HFFc6 (cell line): ENCODE measurements at regions not wholly inside any gene's neighbourhood (a gene's known extent, or its start where the extent isn't known, plus 50 kb on each side); places are given as distances from the start of the nearest gene placed in this dataset.
"Not testable (repeated sequence)": the region's sequence is repeated elsewhere in the genome, so short reads cannot be mapped to it uniquely, and the experiment has no call there.

Experiments
- DNase-seq: peaks from one replicate; pipeline ENCODE4 v3.0.0-alpha.2; 2018
- H3K27ac Mint-ChIP-seq: 2 replicates; pipeline ENCODE4 v1.8.0; 2020; ENCODE audit warnings: mild to moderate bottlenecking, mixed read lengths
- H3K27me3 Mint-ChIP-seq: 2 replicates; pipeline ENCODE4 v1.8.0; 2021; ENCODE audit warnings: mild to moderate bottlenecking, moderate library complexity, mixed read lengths; ENCODE audit not compliant: insufficient read depth
- H3K36me3 Mint-ChIP-seq: 2 replicates; pipeline ENCODE4 v1.8.0; 2021; ENCODE audit warnings: low read depth, mixed read lengths
- H3K4me1 Mint-ChIP-seq: 2 replicates; pipeline ENCODE4 v1.8.0; 2020; ENCODE audit warnings: low read depth, mixed read lengths
- H3K4me3 Mint-ChIP-seq: 2 replicates; pipeline ENCODE4 v1.8.0; 2020; ENCODE audit warnings: mild to moderate bottlenecking, moderate library complexity, mixed read lengths
- H3K9me3 Mint-ChIP-seq: 2 replicates; pipeline ENCODE4 v1.8.0; 2020; ENCODE audit warnings: mild to moderate bottlenecking, mixed read lengths
- CTCF ChIP-seq: fragments of 200-600 bp; sonication (generic); IDR thresholded peaks from 2 replicates; pipeline ENCODE4 v1.5.0; 2021; ENCODE audit warnings: antibody characterized with exemption, mild to moderate bottlenecking

GRCh38 chr19:21611659-21612402 is 106.4 kb downstream of the ZNF429 start:
- H3K9me3 Mint-ChIP-seq, result peaks cover 17% of the 10 kb centered on the region
- peaks cover 5% of the 10 kb centered on the region; the same call in 1 of the 2 replicates for H3K36me3 Mint-ChIP-seq
- H3K27ac Mint-ChIP-seq, result no peak overlapping the region
- peaks cover 2% of the 10 kb centered on the region; the same call in 1 of the 2 replicates for H3K27me3 Mint-ChIP-seq
- DNase-seq, result no peak
- H3K4me3 Mint-ChIP-seq, result no peak overlapping the region
- no peaks in the 10 kb centered on the region for H3K4me1 Mint-ChIP-seq
- TF ChIP-seq CTCF, result no peak

GRCh38 chr19:21610787-21611186 is 105.4 kb downstream of the ZNF429 start:
- H3K27me3 Mint-ChIP-seq, result peaks cover 2% of the 10 kb centered on the region
- no peak for DNase-seq
- H3K4me1 Mint-ChIP-seq, result no peaks in the 10 kb centered on the region
- no peak overlapping the region for H3K4me3 Mint-ChIP-seq
- H3K9me3 Mint-ChIP-seq, result peaks cover 17% of the 10 kb centered on the region
- no peak overlapping the region for H3K27ac Mint-ChIP-seq
- H3K36me3 Mint-ChIP-seq, result peaks cover 5% of the 10 kb centered on the region; the same call in 1 of the 2 replicates
- TF ChIP-seq CTCF, result no peak

GRCh38 chr19:21610341-21610740 is 104.9 kb downstream of the ZNF429 start:
- Mint-ChIP-seq H3K9me3 (peaks cover 16% of the 10 kb centered on the region), H3K27me3 (peaks cover 2% of the 10 kb centered on the region), H3K36me3 (peaks cover 5% of the 10 kb centered on the region; the same call in 1 of the 2 replicates), H3K4me3 (no peak overlapping the region), H3K4me1 (peaks cover 2% of the 10 kb centered on the region), H3K27ac (no peak overlapping the region)
- no peak for TF ChIP-seq CTCF
- DNase-seq, result no peak

- Mint-ChIP-seq H3K27me3 (peaks cover 2% of the 10 kb centered on the region), H3K36me3 (peaks cover under 1% of the 10 kb centered on the region; the same call in 1 of the 2 replicates), H3K4me3 (no peak overlapping the region), H3K4me1 (peaks cover 19% of the 10 kb centered on the region), H3K27ac (no peak overlapping the region), H3K9me3 (peaks cover under 1% of the 10 kb centered on the region)
- no peak for TF ChIP-seq CTCF
- DNase-seq, result no peak
These were observed 103.2 kb downstream of the ZNF429 start for GRCh38 chr19:21608571-21608970.

GRCh38 chr19:21607449-21607848 is 102.0 kb downstream of the ZNF429 start:
- Mint-ChIP-seq H3K4me1 (peaks cover 22% of the 10 kb centered on the region), H3K27ac (no peak overlapping the region), H3K4me3 (no peak overlapping the region), H3K36me3 (no peaks in the 10 kb centered on the region), H3K9me3 (no peaks in the 10 kb centered on the region; the same call in 1 of the 2 replicates), H3K27me3 (peaks cover under 1% of the 10 kb centered on the region)
- DNase-seq, result no peak
- no peak for TF ChIP-seq CTCF

- H3K36me3 Mint-ChIP-seq, H3K4me3 Mint-ChIP-seq, H3K27ac Mint-ChIP-seq, DNase-seq, H3K27me3 Mint-ChIP-seq, H3K9me3 Mint-ChIP-seq: not testable (repeated sequence)
- peaks cover 22% of the 10 kb centered on the region for H3K4me1 Mint-ChIP-seq
These were observed 101.6 kb downstream of the ZNF429 start for GRCh38 chr19:21607011-21607410.

- DNase-seq, H3K27ac Mint-ChIP-seq, H3K36me3 Mint-ChIP-seq, H3K9me3 Mint-ChIP-seq, H3K4me3 Mint-ChIP-seq, H3K27me3 Mint-ChIP-seq: not testable (repeated sequence)
- peaks cover 22% of the 10 kb centered on the region for H3K4me1 Mint-ChIP-seq
These were observed 100.9 kb downstream of the ZNF429 start for GRCh38 chr19:21606326-21606725.
